Calu3 (cell line): ENCODE measurements at regions not wholly inside any gene's neighbourhood (a gene's known extent, or its start where the extent isn't known, plus 50 kb on each side); places are given as distances from the start of the nearest gene placed in this dataset.

Experiments used
- BruUV-seq: library from RNA; stranded (reverse); fragments of 400-500 nt; replicated peaks from 2 replicates; lab custom pipeline; 2021; lab: Mats Ljungman, UMichigan
- CTCF ChIA-PET: fragments of 300-600 bp; sonication (Branson Sonifier 250); formaldehyde crosslinking; loops from one replicate; lab custom pipeline; 2022; ENCODE audit warnings: antibody characterized with exemption; lab: Charles Lee
- DNase-seq: peaks from one replicate; pipeline ENCODE4 v3.0.0; 2022
- H3K27ac Mint-ChIP-seq: one replicate; pipeline ENCODE4 v1.8.0; 2022; ENCODE audit warnings: mixed read lengths; ENCODE audit not compliant: unreplicated experiment
- H3K27me3 Mint-ChIP-seq: one replicate; pipeline ENCODE4 v1.8.0; 2022; ENCODE audit warnings: mixed read lengths; ENCODE audit not compliant: unreplicated experiment
- H3K36me3 Mint-ChIP-seq: one replicate; pipeline ENCODE4 v1.8.0; 2022; ENCODE audit warnings: mild to moderate bottlenecking, moderate library complexity, mixed read lengths; ENCODE audit not compliant: insufficient read depth, unreplicated experiment
- H3K4me1 Mint-ChIP-seq: one replicate; pipeline ENCODE4 v1.8.0; 2022; ENCODE audit warnings: mild to moderate bottlenecking, low read depth, mixed read lengths; ENCODE audit not compliant: unreplicated experiment
- H3K4me3 Mint-ChIP-seq: one replicate; pipeline ENCODE4 v1.8.0; 2022; ENCODE audit warnings: mild to moderate bottlenecking, low read depth, moderate library complexity, mixed read lengths; ENCODE audit not compliant: unreplicated experiment
- H3K9me3 Mint-ChIP-seq: one replicate; pipeline ENCODE4 v1.8.0; 2022; ENCODE audit warnings: low read depth, mixed read lengths; ENCODE audit not compliant: unreplicated experiment
- intact Hi-C: fragments of 100-400 bp; cut with micrococcal nuclease; formaldehyde crosslinking; loops from one replicate; pipeline ENCODE4 v1.10.0; 2022; ENCODE audit not compliant: unreplicated experiment
- TF ChIP-seq, protein P1 (sequence below): fragments of 200-600 bp; IDR thresholded peaks from one replicate; pipeline ENCODE4 v1.8.0; 2022; ENCODE audit warnings: antibody characterized with exemption; ENCODE audit not compliant: unreplicated experiment

DNA sequence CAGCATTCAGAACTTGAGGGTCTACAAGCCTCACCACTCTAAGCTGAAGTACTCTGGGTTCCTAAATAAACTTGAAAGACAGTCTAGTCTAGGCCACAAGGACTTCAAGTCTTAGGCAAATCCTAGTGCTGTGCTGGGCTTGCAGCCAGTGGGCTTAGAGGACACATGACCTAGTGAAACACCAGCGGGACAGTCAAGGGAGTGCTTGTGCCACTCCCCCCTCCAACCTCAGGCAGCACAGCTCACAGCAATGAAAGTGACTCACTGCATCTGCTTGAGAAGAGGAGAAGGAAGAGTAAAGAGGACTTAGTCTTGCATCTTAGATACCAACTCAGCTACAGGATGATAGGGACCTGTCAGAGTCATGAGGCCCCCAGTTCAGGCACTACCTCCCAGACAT, 438.1 kb downstream of the IPO8 start:
- DNase-seq, result no peak

DNA sequence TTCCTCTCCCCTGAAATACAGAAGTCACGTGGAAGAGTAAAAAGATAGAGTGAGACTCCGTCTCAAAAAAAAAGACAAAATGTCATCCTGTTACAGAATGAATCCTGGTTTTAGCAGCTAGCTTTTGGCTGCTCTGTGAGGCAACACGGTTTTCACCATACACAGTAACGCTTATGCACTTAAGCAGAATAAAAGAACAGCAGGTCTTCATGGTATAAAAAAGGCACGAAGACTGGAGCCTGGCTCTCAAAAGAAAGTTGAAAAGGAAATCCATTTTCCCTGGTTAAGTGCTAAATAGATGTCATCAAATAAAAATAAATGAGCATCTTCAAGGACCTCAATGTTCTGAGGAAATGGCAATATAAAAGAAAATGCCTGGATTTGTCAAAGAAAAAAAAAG, 444.1 kb downstream of the IPO8 start:
- Mint-ChIP-seq H3K4me1 (no peaks in the 10 kb centered on the region), H3K36me3 (peaks cover 4% of the 10 kb centered on the region), H3K9me3 (no peaks in the 10 kb centered on the region), H3K4me3 (no peak overlapping the region), H3K27ac (no peak overlapping the region), H3K27me3 (peaks cover 18% of the 10 kb centered on the region)
- intact Hi-C loops, result no loop called here
- DNase-seq, result no peak
- TF ChIP-seq, protein P1, sequence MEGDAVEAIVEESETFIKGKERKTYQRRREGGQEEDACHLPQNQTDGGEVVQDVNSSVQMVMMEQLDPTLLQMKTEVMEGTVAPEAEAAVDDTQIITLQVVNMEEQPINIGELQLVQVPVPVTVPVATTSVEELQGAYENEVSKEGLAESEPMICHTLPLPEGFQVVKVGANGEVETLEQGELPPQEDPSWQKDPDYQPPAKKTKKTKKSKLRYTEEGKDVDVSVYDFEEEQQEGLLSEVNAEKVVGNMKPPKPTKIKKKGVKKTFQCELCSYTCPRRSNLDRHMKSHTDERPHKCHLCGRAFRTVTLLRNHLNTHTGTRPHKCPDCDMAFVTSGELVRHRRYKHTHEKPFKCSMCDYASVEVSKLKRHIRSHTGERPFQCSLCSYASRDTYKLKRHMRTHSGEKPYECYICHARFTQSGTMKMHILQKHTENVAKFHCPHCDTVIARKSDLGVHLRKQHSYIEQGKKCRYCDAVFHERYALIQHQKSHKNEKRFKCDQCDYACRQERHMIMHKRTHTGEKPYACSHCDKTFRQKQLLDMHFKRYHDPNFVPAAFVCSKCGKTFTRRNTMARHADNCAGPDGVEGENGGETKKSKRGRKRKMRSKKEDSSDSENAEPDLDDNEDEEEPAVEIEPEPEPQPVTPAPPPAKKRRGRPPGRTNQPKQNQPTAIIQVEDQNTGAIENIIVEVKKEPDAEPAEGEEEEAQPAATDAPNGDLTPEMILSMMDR, result no peak
- no TSS peak for BruUV-seq
- CTCF ChIA-PET, result no interaction called here

More for the DNA sequence above, 438.1 kb downstream of the IPO8 start:
- Mint-ChIP-seq H3K9me3 (no peaks in the 10 kb centered on the region), H3K4me3 (no peak overlapping the region), H3K27ac (no peak overlapping the region), H3K4me1 (no peaks in the 10 kb centered on the region), H3K36me3 (no peaks in the 10 kb centered on the region), H3K27me3 (peaks cover 18% of the 10 kb centered on the region)
- CTCF ChIA-PET, result no interaction called here
- no TSS peak for BruUV-seq
- intact Hi-C loops, result no loop called here
- TF ChIP-seq, protein P1, result no peak

DNA sequence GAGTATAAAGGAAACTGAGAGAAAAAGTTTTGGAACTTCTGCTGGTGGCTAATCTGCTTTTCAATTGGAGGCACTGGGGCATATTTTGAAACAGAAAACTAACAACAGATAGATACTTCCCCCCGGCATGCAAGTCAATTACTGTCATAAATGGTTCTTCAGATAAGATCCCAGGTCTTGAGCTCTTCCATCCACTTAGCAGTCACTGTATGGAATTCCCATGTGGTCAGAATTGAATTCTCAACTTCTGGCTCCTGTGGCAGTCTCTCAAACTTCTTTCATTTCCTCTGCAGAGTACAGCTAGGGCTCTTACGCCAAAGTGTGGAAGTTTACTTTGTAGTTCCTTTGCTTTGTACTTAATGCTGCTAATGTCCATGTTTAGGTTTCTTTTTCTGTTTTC, 452.2 kb downstream of the IPO8 start:
- intact Hi-C loops, result no loop called here
- Mint-ChIP-seq H3K9me3 (peaks cover 2% of the 10 kb centered on the region), H3K36me3 (no peaks in the 10 kb centered on the region), H3K27me3 (peaks cover 21% of the 10 kb centered on the region), H3K27ac (no peak overlapping the region), H3K4me1 (no peaks in the 10 kb centered on the region), H3K4me3 (no peak overlapping the region)
- no peak for DNase-seq
- BruUV-seq, result no TSS peak
- TF ChIP-seq, protein P1, result no peak
- CTCF ChIA-PET, result no interaction called here

DNA sequence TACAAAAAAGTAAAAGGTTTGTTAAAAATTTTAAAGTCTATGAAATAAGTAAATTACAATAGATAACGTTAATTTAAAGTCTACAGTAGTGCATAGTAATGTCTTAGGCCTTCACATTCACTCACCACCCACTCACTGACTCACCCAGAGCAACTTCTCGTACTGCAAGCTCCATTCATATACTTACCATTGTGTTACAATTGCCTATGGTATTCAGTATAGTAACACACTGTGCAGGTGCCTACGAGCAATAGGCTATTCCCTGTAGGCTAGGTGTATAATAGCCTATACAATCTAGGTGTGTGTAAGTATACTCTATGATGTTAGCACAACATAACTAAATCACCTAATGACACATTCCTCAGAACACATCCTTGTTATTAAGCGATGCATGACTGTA, 435.3 kb upstream of the TMTC1 start:
- H3K9me3 Mint-ChIP-seq, result peaks cover 3% of the 10 kb centered on the region
- H3K27ac Mint-ChIP-seq, result no peak overlapping the region
- TF ChIP-seq, protein P1, result no peak
- no peaks in the 10 kb centered on the region for H3K36me3 Mint-ChIP-seq
- no peak overlapping the region for H3K4me3 Mint-ChIP-seq
- DNase-seq, result no peak
- H3K4me1 Mint-ChIP-seq, result no peaks in the 10 kb centered on the region
- intact Hi-C loops, result no loop called here
- CTCF ChIA-PET, result no interaction called here
- no TSS peak for BruUV-seq
- peaks cover 13% of the 10 kb centered on the region for H3K27me3 Mint-ChIP-seq
